ENCODE measurements at regions not wholly inside any gene's neighbourhood (a gene's known extent, or its start where the extent isn't known, plus 50 kb on each side); places are given as distances from the start of the nearest gene placed in this dataset.

DNA sequence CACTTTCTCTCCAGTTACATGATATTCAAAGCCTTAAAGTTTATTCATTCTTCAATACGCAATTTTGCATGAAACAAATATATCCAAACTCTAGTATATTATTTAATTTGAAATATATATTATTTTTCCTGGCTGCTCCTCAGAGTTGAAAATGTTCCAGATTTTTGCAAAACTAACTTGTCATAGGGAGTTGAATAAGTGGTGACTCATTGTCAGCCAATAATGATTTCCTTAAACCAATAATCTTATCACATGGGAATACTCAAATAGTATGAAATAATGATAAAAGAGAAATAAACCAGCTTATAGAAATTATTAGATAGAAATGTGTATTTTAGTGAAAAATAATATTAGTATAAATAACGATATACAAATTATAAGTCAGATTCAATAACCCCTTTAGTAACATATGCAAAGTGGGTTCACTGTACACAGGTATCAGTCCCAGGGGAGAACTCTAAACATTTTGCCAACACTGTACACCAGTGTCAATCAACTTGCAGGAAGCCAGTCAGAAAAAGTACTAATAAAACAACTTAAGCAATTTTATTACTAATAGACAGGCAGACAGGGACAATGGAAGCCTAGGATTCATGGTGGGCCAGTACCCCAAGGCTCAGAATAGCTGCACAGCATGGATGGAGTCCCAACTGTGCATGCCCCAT, 222.6 kb upstream of the KLHL1 start (continued):
- no peak for TF ChIP-seq ZNF610 (tag by site-specific recombination; IDR thresholded peaks at IDR 0.05; ENCODE audit: borderline replicate concordance)

DNA sequence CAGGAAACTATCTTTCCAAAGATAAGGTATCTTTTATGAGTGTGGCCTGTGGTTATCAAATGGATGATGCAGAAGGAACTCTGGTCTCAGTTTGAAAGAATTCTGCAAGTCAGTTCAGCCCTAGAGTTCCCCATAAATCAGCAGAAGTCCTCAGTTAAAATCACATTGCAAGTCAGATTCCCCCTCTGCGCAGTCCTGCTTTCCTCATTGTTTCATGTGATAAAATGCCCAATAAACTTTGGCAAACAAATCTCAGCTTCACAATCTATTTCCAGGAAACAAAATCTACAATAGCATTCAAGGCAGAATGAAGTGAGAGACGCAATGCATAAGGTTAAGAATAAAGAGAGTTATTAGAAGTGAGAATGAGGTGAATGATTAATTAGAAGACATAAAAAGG, 216.3 kb upstream of the KLHL1 start:
- H3K4me1 ChIP-seq (ENCODE audit: control insufficient read depth, insufficient read depth, low read length): no peaks in the 10 kb centered on the region
- no peak for TF ChIP-seq WT1 (tag by site-specific recombination; IDR thresholded peaks at IDR 0.05)
- H3K9me3 ChIP-seq (ENCODE audit: control insufficient read depth, insufficient read depth, low read depth, low read length): no peaks in the 10 kb centered on the region
- POLR2A ChIA-PET: no interaction called here
- no peak overlapping the region for H3K27ac ChIP-seq (ENCODE audit: extremely low read depth, low read depth, low read length)
- no peak overlapping the region for H3K4me3 ChIP-seq (ENCODE audit: low read depth, low read length)
- no peaks in the 10 kb centered on the region for H3K36me3 ChIP-seq (ENCODE audit: control insufficient read depth in 2 of 2, insufficient read depth in 1 of 2, low read length in 2 of 2)
- CTCF ChIA-PET: no interaction called here

DNA sequence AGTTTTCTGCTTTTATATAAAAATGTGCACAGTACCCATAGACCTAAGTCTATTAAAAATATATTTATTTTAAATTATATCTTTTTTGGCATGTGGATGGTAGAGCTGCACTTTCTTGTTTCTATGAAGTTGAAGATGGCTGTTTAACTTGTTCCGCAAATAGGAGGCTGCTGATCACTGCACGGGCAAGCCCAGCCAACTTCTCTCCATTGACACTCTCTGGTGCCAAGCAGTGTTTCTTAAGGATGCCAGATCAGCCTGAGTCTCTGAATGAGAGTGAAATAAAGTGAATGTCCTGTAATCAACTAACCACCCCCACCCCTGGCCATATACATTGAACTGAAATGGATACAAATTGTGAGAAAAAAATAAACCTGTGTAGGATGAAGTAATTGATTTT, 202.9 kb upstream of the KLHL1 start:
- H3K36me3 ChIP-seq (ENCODE audit: control insufficient read depth in 2 of 2, insufficient read depth in 1 of 2, low read length in 2 of 2): no peaks in the 10 kb centered on the region
- CTCF ChIA-PET: interaction anchor here (0.6 to 2.2 kb wide), 5 partner anchors 30 to 630 kb away, joined by 3 to 15 read pairs (median 3); no protein-coding TSS in a partner anchor

DNA sequence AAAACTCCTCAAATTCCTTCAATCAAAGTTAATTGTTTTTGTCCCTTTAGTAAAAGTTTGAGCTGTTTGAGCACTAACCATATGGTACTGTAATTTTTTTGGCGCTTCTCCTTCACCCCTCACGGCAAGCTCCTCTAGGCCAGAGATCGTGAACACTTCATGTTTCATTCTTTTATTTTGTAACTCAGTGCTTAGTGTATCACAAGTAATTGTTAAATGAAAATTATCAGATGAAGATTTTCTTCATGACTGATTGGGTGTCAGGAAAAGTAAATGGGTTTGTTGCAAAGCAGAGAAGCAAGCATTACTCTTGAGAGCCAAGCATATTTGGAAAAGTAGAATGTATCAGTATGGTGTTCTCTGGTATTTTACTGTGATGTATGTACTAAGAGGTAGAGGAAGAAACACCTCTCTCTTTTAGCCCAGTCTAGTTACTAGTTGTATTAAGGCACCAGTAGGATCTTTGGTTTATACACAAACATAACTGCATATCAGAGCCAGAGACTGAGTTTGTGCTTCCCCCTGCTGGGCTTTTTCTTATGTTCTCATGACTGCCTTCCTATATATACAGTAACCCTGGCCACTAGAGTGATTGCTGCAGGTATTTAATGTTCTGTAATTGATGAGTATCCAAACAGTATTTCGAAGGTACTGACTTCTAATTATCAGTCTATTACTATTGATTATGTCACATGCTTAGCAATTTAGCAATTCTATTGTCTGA, 202.3 kb upstream of the KLHL1 start:
- TF ChIP-seq, protein P1, sequence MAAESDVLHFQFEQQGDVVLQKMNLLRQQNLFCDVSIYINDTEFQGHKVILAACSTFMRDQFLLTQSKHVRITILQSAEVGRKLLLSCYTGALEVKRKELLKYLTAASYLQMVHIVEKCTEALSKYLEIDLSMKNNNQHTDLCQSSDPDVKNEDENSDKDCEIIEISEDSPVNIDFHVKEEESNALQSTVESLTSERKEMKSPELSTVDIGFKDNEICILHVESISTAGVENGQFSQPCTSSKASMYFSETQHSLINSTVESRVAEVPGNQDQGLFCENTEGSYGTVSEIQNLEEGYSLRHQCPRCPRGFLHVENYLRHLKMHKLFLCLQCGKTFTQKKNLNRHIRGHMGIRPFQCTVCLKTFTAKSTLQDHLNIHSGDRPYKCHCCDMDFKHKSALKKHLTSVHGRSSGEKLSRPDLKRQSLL (tag by site-specific recombination; IDR thresholded peaks at IDR 0.05): no peak
- peak; percentile 63 for TF ChIP-seq ZNF654 (tag by site-specific recombination; IDR thresholded peaks at IDR 0.05; ENCODE audit: low read depth)
- Histone ChIP-seq H3K36me3 (ENCODE audit: control insufficient read depth in 2 of 2, insufficient read depth in 1 of 2, low read length in 2 of 2) (no peaks in the 10 kb centered on the region), H3K4me3 (ENCODE audit: low read depth, low read length) (no peak overlapping the region), H3K4me1 (ENCODE audit: control insufficient read depth, insufficient read depth, low read length) (no peaks in the 10 kb centered on the region), H3K27ac (ENCODE audit: extremely low read depth, low read depth, low read length) (no peak overlapping the region), H3K9me3 (ENCODE audit: control insufficient read depth, insufficient read depth, low read depth, low read length) (no peaks in the 10 kb centered on the region)
- CTCF ChIA-PET: interaction anchor here (0.6 to 2.2 kb wide), 8 partner anchors 17 to 774 kb away, joined by 3 to 15 read pairs (median 3); no protein-coding TSS in a partner anchor
- POLR2A ChIA-PET: no interaction called here

More for the DNA sequence above, 202.9 kb upstream of the KLHL1 start:
- POLR2A ChIA-PET: no interaction called here
- H3K4me1 ChIP-seq (ENCODE audit: control insufficient read depth, insufficient read depth, low read length): no peaks in the 10 kb centered on the region
- no peak for TF ChIP-seq SP3 (tag by site-specific recombination; IDR thresholded peaks at IDR 0.05)
- TF ChIP-seq ZNF560 (tag by site-specific recombination; IDR thresholded peaks at IDR 0.05; ENCODE audit: borderline replicate concordance): no peak
- TF ChIP-seq, protein P2, sequence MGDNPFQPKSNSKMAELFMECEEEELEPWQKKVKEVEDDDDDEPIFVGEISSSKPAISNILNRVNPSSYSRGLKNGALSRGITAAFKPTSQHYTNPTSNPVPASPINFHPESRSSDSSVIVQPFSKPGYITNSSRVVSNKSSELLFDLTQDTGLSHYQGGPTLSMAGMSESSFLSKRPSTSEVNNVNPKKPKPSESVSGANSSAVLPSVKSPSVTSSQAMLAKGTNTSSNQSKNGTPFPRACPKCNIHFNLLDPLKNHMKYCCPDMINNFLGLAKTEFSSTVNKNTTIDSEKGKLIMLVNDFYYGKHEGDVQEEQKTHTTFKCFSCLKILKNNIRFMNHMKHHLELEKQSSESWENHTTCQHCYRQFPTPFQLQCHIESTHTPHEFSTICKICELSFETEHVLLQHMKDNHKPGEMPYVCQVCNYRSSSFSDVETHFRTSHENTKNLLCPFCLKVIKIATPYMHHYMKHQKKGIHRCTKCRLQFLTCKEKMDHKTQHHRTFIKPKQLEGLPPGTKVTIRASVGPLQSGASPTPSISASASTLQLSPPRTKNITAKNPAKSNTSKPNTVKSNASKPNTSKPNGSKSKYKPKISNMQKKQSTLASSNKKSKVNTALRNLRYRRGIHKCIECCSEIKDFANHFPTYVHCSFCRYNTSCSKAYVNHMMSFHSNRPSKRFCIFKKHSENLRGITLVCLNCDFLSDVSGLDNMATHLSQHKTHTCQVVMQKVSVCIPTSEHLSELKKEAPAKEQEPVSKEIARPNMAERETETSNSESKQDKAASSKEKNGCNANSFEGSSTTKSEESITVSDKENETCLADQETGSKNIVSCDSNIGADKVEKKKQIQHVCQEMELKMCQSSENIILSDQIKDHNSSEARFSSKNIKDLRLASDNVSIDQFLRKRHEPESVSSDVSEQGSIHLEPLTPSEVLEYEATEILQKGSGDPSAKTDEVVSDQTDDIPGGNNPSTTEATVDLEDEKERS (tag by site-specific recombination; IDR thresholded peaks at IDR 0.05): no peak
- no peak for TF ChIP-seq ZNF132 (tag by site-specific recombination; IDR thresholded peaks at IDR 0.05; ENCODE audit: borderline replicate concordance)
- TF ChIP-seq, protein P3, sequence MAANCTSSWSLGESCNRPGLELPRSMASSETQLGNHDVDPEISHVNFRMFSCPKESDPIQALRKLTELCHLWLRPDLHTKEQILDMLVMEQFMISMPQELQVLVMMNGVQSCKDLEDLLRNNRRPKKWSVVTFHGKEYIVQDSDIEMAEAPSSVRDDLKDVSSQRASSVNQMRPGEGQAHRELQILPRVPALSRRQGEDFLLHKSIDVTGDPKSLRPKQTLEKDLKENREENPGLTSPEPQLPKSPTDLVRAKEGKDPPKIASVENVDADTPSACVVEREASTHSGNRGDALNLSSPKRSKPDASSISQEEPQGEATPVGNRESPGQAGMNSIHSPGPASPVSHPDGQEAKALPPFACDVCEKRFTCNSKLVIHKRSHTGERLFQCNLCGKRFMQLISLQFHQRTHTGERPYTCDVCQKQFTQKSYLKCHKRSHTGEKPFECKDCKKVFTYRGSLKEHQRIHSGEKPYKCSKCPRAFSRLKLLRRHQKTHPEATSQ (tag by site-specific recombination; IDR thresholded peaks at IDR 0.05): no peak
- TF ChIP-seq, protein P4, sequence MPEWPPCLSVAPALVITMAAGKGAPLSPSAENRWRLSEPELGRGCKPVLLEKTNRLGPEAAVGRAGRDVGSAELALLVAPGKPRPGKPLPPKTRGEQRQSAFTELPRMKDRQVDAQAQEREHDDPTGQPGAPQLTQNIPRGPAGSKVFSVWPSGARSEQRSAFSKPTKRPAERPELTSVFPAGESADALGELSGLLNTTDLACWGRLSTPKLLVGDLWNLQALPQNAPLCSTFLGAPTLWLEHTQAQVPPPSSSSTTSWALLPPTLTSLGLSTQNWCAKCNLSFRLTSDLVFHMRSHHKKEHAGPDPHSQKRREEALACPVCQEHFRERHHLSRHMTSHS (tag by site-specific recombination; IDR thresholded peaks at IDR 0.05): no peak
- TF ChIP-seq ZNF621 (tag by site-specific recombination; IDR thresholded peaks at IDR 0.05): no peak
- TF ChIP-seq KLF16 (tag by site-specific recombination; IDR thresholded peaks at IDR 0.05): no peak
- no peak for TF ChIP-seq ZNF292 (tag by site-specific recombination; IDR thresholded peaks at IDR 0.05; ENCODE audit: borderline replicate concordance, low read depth)
- no peak for TF ChIP-seq ZNF596 (tag by site-specific recombination; IDR thresholded peaks at IDR 0.05)
- no peak for TF ChIP-seq IKZF3 (tag by site-specific recombination; IDR thresholded peaks at IDR 0.05)
- H3K4me3 ChIP-seq (ENCODE audit: low read depth, low read length): no peak overlapping the region
- no peak overlapping the region for H3K27ac ChIP-seq (ENCODE audit: extremely low read depth, low read depth, low read length)
- H3K9me3 ChIP-seq (ENCODE audit: control insufficient read depth, insufficient read depth, low read depth, low read length): no peaks in the 10 kb centered on the region

All from HEK293 (cell line).